Daoy (cell line): ENCODE measurements at regions not wholly inside any gene's neighbourhood (a gene's known extent, or its start where the extent isn't known, plus 50 kb on each side); places are given as distances from the start of the nearest gene placed in this dataset.
"Not testable (repeated sequence)": the region's sequence is repeated elsewhere in the genome, so short reads cannot be mapped to it uniquely, and the experiment has no call there.

ENCODE experiments used
- DNase-seq: peaks from one replicate; pipeline ENCODE4 v3.0.0-alpha.2; 2015; ENCODE audit warnings: low read depth

GRCh38 chr13:68666774-68667397 is 1436.8 kb upstream of the PCDH9 start:
- no peak for DNase-seq

GRCh38 chr13:68645814-68646213 is 1415.7 kb upstream of the PCDH9 start:
- no peak for DNase-seq

GRCh38 chr13:68644611-68645010 is 1414.5 kb upstream of the PCDH9 start:
- no peak for DNase-seq

GRCh38 chr13:68636784-68637183 is 1406.6 kb upstream of the PCDH9 start:
- DNase-seq: no peak

GRCh38 chr13:68628994-68629393 is 1398.9 kb upstream of the PCDH9 start:
- DNase-seq: no peak

GRCh38 chr13:68627379-68627778 is 1397.2 kb upstream of the PCDH9 start:
- DNase-seq: no peak

GRCh38 chr13:68616600-68617222 is 1386.6 kb upstream of the PCDH9 start:
- DNase-seq: no peak

GRCh38 chr13:68609661-68610060 is 1379.5 kb upstream of the PCDH9 start:
- DNase-seq: no peak

GRCh38 chr13:68608147-68608546 is 1378.0 kb upstream of the PCDH9 start:
- DNase-seq: no peak

GRCh38 chr13:68597641-68598040 is 1367.5 kb upstream of the PCDH9 start:
- DNase-seq: no peak

- DNase-seq: no peak
These were observed 1358.5 kb upstream of the PCDH9 start for GRCh38 chr13:68588623-68589022.

GRCh38 chr13:68584776-68585175 is 1354.6 kb upstream of the PCDH9 start:
- no peak for DNase-seq

GRCh38 chr13:68574053-68574452 is 1343.9 kb upstream of the PCDH9 start:
- DNase-seq: no peak

- peak; percentile 2 for DNase-seq
These were observed 1321.8 kb upstream of the PCDH9 start for GRCh38 chr13:68551701-68552522.

GRCh38 chr13:68550330-68550729 is 1320.2 kb upstream of the PCDH9 start:
- no peak for DNase-seq

GRCh38 chr13:68540244-68540643 is 1310.1 kb upstream of the PCDH9 start:
- no peak for DNase-seq

GRCh38 chr13:68535329-68535728 is 1305.2 kb upstream of the PCDH9 start:
- no peak for DNase-seq

GRCh38 chr13:68527167-68527566 is 1297.0 kb upstream of the PCDH9 start:
- not testable (repeated sequence) for DNase-seq

- no peak for DNase-seq
These were observed 1293.8 kb upstream of the PCDH9 start for GRCh38 chr13:68523838-68524424.

GRCh38 chr13:68522184-68522583 is 1292.0 kb upstream of the PCDH9 start:
- DNase-seq: no peak

GRCh38 chr13:68509734-68510621 is 1279.8 kb upstream of the PCDH9 start:
- DNase-seq: no peak
